Hematopoietic multipotent progenitor cell treated with erythropoietin and hydrocortisone succinate and interleukin-3 and kit ligand, for 4 days (in vitro differentiated cells): ENCODE measurements at regions not wholly inside any gene's neighbourhood (a gene's known extent, or its start where the extent isn't known, plus 50 kb on each side); places are given as distances from the start of the nearest gene placed in this dataset.

Experiments used
- DNase-seq: peaks from one replicate; pipeline ENCODE4 v3.0.0-alpha.2; 2015

DNA sequence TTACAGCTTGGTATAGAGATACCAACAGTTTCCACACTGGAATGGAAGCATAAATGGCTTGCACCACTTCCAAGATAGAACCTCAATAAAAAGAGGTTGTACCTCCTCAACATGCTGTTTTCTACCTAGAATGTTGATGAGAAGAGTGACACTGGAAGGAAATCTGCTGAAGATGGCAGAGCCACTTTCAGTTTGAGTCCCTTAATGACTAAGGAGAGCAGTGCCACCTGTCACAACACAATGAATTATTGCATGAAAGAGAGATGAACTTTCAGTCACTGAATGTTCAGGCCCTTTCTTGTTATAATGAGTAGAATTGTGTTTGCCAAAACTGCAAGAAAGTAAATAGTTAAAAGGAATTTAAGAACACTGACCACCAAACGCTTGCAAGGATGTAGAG, 958.5 kb downstream of the DTWD2 start:
- DNase-seq: no peak

GRCh38 chr5:118022062-118022461, 966.3 kb downstream of the DTWD2 start:
- no peak for DNase-seq

DNA sequence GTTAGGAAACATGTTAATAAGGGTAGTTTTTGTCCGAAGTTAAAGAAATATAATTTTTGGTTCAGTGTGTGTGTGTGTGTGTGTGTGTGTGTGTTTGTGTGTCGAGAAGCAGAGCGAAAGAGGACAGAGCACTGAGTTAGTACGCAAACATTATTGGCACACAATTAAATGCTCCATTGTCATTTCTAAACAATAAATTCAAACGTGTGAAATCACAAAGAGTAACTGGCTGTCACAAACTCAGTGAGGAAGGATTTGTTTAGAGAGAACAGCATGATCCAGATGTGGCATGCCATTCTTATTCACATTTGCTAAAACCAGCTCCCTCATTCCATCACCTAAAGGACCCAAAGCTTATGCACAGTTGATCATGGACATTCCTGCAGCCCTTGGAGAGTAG, 970.8 kb downstream of the DTWD2 start:
- DNase-seq: no peak

DNA sequence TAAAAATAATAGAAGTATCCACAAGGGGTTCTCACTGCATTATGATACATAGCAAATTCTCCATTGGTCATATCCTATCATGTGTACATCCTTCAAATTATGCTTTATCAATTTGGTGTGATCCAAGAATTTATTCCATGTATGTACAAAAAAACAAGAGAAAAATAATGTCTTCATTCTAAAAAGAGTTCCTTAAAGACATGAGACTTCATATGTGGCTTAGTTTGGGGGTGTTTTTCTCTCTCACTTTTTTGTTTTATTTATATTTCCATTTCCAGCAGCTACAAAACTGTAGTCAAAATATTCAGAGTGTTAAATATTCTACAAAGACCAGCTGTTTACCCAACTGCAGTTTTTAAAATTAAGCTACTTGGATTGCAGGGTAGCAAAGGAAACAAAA, 972.0 kb downstream of the DTWD2 start:
- DNase-seq: no peak

GRCh38 chr5:118015511-118015910, 972.8 kb downstream of the DTWD2 start:
- DNase-seq: no peak

GRCh38 chr5:118009741-118010297, 978.5 kb downstream of the DTWD2 start:
- no peak for DNase-seq

DNA sequence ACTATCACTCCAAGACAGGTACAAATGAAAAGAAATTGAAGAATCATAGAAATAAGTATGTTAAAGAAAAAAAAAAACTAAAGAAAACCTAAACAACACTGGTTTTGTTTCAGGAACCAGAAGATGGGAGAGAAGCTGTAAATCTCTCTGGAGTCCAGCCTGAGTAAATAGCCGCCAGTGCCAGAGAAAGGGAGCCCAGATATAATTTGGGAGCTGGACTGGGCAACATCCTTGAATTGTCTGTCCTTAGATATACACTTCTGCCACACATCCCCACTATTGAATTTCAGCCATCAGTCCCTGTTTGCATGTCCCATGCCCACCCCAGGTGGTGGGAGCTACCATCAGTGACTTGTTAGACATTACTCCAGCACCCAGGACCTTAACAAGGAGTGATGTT, 979.6 kb downstream of the DTWD2 start:
- DNase-seq: no peak

DNA sequence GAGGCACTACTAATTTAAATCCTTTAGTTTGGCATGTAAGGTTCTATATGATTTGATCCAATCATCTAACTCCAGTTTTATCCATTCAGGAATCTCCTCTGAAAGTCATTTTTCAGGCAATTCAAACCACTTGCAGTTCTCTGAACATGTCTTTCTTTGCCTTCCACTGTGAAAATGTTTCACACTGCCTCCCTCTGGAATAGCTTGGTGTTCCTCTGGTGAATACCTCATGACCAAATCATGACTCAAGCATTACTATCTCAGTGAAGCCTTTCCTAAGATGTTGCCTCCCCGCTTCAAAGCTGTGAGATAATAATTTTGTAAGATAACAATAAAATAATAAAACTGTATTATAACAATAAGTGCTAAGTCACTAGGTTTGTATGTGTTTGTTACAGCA, 981.1 kb downstream of the DTWD2 start:
- DNase-seq: no peak

GRCh38 chr5:118006219-118006618, 982.1 kb downstream of the DTWD2 start:
- DNase-seq: no peak

- no peak for DNase-seq
These were observed 988.3 kb downstream of the DTWD2 start for GRCh38 chr5:117999939-118000549.

- no peak for DNase-seq
These were observed 1005.7 kb downstream of the DTWD2 start for GRCh38 chr5:117982691-117983090.

- DNase-seq: no peak
These were observed 1014.6 kb downstream of the DTWD2 start for GRCh38 chr5:117973785-117974184.

DNA sequence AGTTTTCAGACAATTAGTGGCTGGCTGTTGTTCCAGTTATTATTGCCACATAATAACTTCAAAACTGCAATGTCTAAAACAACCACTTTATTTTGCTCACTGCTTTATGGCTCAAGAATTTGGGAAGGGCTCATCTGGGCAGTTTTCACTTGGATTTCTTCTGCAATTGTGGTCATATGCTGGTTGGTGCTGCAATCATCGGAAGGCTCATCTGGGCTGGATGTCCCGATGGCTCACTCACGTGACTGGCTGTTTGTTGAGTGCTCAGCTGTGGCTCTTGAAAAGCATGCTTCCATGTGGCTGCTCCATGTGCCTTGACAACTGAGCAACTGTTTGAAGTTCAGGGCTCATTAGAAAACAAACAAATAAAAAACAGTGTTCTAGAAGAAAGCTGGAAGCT, 1032.5 kb downstream of the DTWD2 start:
- no peak for DNase-seq

DNA sequence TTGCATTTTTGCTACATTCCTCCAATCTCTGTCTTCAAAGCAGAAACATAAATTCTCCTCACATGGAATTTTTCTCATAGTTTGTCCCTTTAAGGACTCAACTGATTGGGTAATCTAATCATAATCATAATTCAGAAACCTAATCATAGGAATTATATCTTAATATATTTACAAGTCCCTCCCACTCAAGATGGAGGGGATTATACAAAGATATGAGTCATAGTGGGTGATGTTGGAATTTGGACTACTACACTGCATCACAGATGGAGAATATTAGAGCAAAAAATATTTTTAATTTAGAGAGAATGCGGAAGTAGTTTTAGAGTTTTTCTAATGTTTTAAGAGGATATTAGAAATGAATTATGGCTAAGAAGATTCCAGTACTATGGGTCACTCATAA, 1034.0 kb downstream of the DTWD2 start:
- no peak for DNase-seq

DNA sequence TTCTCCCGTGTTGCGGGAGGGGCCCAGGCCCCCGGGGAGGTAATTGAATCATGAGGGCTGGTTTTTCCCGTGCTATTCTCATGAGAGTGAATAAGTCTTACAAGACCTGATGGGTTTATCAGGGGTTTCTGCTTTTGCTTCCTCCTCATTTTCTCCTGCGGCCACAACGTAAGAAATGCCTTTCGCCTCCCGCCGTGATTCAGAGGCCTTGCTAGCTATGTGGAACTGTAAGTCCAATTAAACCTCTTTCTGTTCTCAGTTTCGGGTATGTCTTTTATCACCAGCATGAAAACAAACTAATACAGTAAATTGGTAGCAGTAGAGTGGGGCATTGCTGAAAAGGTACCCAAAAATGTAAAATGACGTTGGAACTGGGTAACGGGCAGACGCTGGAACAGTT, 1035.1 kb downstream of the DTWD2 start:
- DNase-seq: no peak

DNA sequence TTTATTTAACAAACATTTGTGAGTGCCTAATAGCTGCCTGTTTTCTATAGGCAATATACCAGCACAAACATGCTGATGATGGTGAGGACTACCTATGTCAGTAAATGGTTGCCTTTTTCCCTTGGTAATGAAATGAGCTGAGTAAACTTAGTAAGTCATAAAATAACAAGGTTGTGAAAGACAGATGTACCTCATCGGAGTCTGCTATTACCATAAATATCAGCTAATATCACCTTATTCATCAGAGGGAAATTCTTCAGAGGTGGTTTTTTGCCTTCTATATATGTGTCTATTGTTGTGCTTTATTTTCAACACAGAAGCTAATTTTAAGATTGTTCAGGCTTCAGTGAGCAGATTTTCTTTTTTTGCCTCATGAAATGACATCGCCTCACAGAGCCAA, 1040.5 kb downstream of the DTWD2 start:
- DNase-seq: no peak

GRCh38 chr5:117947121-117947520, 1041.2 kb downstream of the DTWD2 start:
- DNase-seq: no peak

GRCh38 chr5:117945258-117945657, 1043.1 kb downstream of the DTWD2 start:
- no peak for DNase-seq

DNA sequence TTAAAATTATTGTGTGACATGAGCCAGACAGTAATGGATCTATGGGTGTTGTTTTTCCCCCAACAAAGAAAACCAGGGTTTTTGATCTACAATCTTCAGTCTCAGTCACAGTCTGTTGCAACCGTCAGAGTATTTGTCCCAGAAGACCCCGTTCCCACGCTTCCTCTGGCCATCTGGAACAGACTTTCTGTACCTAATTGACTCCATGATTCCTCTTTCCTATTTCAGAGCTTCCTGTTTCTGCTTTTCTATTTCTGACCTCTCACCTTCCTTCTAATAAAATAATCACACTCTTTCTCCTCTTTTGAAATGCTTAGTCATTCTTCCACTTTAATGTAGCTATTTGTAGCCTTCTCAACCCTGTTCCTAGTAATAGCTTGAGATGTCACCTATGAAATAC, 1044.8 kb downstream of the DTWD2 start:
- no peak for DNase-seq

GRCh38 chr5:117942861-117943519, 1045.4 kb downstream of the DTWD2 start:
- peak; percentile 1 for DNase-seq

- DNase-seq: no peak
These were observed 1095.1 kb downstream of the DTWD2 start for GRCh38 chr5:117893211-117893610.

- no peak for DNase-seq
These were observed 1096.0 kb downstream of the DTWD2 start for GRCh38 chr5:117892360-117892759.

DNA sequence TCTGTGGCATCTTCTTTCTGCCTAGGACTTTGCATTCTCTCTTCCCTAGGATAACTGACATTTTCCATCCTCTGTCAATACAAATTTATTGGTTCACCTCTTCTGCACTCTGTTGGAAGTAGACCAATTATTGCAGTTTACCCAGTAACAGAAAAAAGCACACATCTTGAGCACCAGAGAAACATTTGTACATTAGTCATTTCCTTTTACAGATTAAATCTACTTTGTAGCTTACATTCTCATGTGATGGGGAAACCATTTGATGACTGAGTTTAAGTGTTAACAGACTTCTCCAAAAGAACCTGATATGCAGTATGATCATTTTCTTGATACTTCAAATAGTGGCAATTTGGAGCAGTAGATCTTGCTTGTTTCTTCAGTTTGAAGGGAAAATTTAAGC, 1098.8 kb downstream of the DTWD2 start:
- DNase-seq: peak; percentile 88

- peak; percentile 70 for DNase-seq
These were observed 1099.7 kb downstream of the DTWD2 start for GRCh38 chr5:117888688-117889087.
